ENCODE measurements at regions not wholly inside any gene's neighbourhood (a gene's known extent, or its start where the extent isn't known, plus 50 kb on each side); places are given as distances from the start of the nearest gene placed in this dataset.

GRCh38 chr20:57062696-57063270 is 203.7 kb downstream of the BMP7 start (continued):
- TF ChIP-seq E2F8 (IDR thresholded peaks at IDR 0.05; ENCODE audit: low read depth, partially characterized antibody), result no peak

- FAIRE-seq (no peak), ATAC-seq (no peak), DNase-seq (ENCODE audit: low read depth, low spot score) (no peak)
- ChIA-PET CTCF (no interaction called here), RAD21 (ENCODE audit: unreplicated experiment) (no interaction called here), POLR2A (no interaction called here), SMC1A (ENCODE audit: uncharacterized antibody, unreplicated experiment) (no interaction called here)
- Histone ChIP-seq H3K4me1 (ENCODE audit: control insufficient read depth, insufficient read depth, low read length) (no peaks in the 10 kb centered on the region), H3K4me3 (no peak overlapping the region), H3K4me2 (ENCODE audit: control insufficient read depth, insufficient read depth) (no peak overlapping the region), H3K27me3 (replicated peaks in 1 of 2; ENCODE audit: control insufficient read depth in 2 of 2, insufficient read depth in 2 of 2, low read length in 1 of 2) (peaks cover 0 to 3% of the 10 kb centered on the region in 2 experiments; a peak in 3 of 4 replicates), H3K9me3 (replicated peaks; ENCODE audit: control insufficient read depth, insufficient read depth, low read length) (no peaks in the 10 kb centered on the region), H3K79me2 (ENCODE audit: control insufficient read depth, insufficient read depth, low read length) (no peaks in the 10 kb centered on the region), H3K9ac (ENCODE audit: control insufficient read depth, insufficient read depth, low read length) (no peak overlapping the region), H4K20me1 (ENCODE audit: control insufficient read depth, insufficient read depth) (no peaks in the 10 kb centered on the region), H3K36me3 (ENCODE audit: control insufficient read depth in 2 of 2, insufficient read depth in 2 of 2, low read length in 1 of 2) (no peaks in the 10 kb centered on the region), H2AFZ (ENCODE audit: control insufficient read depth, low read depth, low read length) (no peak overlapping the region), H3K27ac (ENCODE audit: control insufficient read depth, insufficient read depth) (no peak overlapping the region)
- in situ Hi-C loops (cut with MboI) (no loop called here), intact Hi-C loops (cut with micrococcal nuclease; ENCODE audit: unreplicated experiment) (no loop called here)
- no peak for TF ChIP-seq HDAC6 (IDR thresholded peaks at IDR 0.05; ENCODE audit: unreplicated experiment)
- TF ChIP-seq PBX3 (IDR thresholded peaks at IDR 0.05; ENCODE audit: insufficient replicate concordance, low read depth, low read length), result no peak
- no peak for TF ChIP-seq CHD1 (IDR thresholded peaks at IDR 0.05; ENCODE audit: low read depth, low read length)
- no peak for TF ChIP-seq IRF5 (IDR thresholded peaks at IDR 0.05; ENCODE audit: borderline replicate concordance)
- no peak for TF ChIP-seq HDGF (IDR thresholded peaks at IDR 0.05)
- no peak for TF ChIP-seq RB1 (IDR thresholded peaks at IDR 0.05; ENCODE audit: borderline replicate concordance)
- TF ChIP-seq CTCF (IDR thresholded peaks at IDR 0.05 in 2 of 3, conservative IDR thresholded peaks at IDR 0.05 in 1 of 3; ENCODE audit: control insufficient read depth in 2 of 3, extremely low read depth in 1 of 3, insufficient read depth in 1 of 3, low read depth in 3 of 3, low read length in 3 of 3), result no peak
- no peak for TF ChIP-seq NRF1 (conservative IDR thresholded peaks at IDR 0.05; ENCODE audit: low read depth, low read length)
- TF ChIP-seq ZNF217 (IDR thresholded peaks at IDR 0.05), result no peak
- no peak for TF ChIP-seq SMARCA5 (IDR thresholded peaks at IDR 0.05)
- no peak for TF ChIP-seq TAF1 (IDR thresholded peaks at IDR 0.05; ENCODE audit: borderline replicate concordance, low read depth, low read length)
- no TSS peak for BruUV-seq (replicated peaks)
- WGBS (ENCODE audit: insufficient coverage, insufficient replicate concordance, low lambda C conversion rate, missing lambda C conversion rate), result 18% methylated on average over 5 of the region's 5 CpGs
Measured at GRCh38 chr20:57064836-57065235, 201.6 kb downstream of the BMP7 start.
